Upper lobe of right lung (tissue), 1 donor: ENCODE measurements at regions not wholly inside any gene's neighbourhood (a gene's known extent, or its start where the extent isn't known, plus 50 kb on each side); places are given as distances from the start of the nearest gene placed in this dataset.
A peak's percentile ranks its signal among the peaks of the same experiment; 100 is the strongest.

Source experiments
- ATAC-seq: fragments of 200-7000 bp; cut with Tn5 transposase; one replicate; pipeline ENCODE4 v1.9.1; 2020; ENCODE audit warnings: mild to moderate bottlenecking, moderate library complexity
- DNase-seq: peaks from one replicate; pipeline ENCODE4 v3.0.0-alpha.2; 2020
- H3K27ac ChIP-seq: fragments of 200-600 bp; one replicate; pipeline ENCODE4 v1.8.0; 2022
- H3K27me3 ChIP-seq: fragments of 200-600 bp; one replicate; pipeline ENCODE4 v1.8.0; 2022; ENCODE audit warnings: mild to moderate bottlenecking
- H3K36me3 ChIP-seq: fragments of 200-600 bp; one replicate; pipeline ENCODE4 v1.8.0; 2022
- H3K4me1 ChIP-seq: fragments of 200-600 bp; one replicate; pipeline ENCODE4 v1.8.0; 2022
- H3K4me3 ChIP-seq: fragments of 200-600 bp; one replicate; pipeline ENCODE4 v1.8.0; 2022; ENCODE audit warnings: mild to moderate bottlenecking
- H3K9me3 ChIP-seq: fragments of 200-600 bp; one replicate; pipeline ENCODE4 v1.8.0; 2022
- intact Hi-C: fragments of 100-400 bp; cut with DNase I; formaldehyde crosslinking; loops from one replicate; pipeline ENCODE4 v1.11.0; 2022
- TF ChIP-seq, protein P1 (sequence below): fragments of 200-600 bp; IDR thresholded peaks from one replicate; pipeline ENCODE4 v1.8.0; 2022; ENCODE audit warnings: antibody characterized with exemption
- donor health status: DM: no; HTN: yes; CAD: no; lungs with severe emphysema.

DNA sequence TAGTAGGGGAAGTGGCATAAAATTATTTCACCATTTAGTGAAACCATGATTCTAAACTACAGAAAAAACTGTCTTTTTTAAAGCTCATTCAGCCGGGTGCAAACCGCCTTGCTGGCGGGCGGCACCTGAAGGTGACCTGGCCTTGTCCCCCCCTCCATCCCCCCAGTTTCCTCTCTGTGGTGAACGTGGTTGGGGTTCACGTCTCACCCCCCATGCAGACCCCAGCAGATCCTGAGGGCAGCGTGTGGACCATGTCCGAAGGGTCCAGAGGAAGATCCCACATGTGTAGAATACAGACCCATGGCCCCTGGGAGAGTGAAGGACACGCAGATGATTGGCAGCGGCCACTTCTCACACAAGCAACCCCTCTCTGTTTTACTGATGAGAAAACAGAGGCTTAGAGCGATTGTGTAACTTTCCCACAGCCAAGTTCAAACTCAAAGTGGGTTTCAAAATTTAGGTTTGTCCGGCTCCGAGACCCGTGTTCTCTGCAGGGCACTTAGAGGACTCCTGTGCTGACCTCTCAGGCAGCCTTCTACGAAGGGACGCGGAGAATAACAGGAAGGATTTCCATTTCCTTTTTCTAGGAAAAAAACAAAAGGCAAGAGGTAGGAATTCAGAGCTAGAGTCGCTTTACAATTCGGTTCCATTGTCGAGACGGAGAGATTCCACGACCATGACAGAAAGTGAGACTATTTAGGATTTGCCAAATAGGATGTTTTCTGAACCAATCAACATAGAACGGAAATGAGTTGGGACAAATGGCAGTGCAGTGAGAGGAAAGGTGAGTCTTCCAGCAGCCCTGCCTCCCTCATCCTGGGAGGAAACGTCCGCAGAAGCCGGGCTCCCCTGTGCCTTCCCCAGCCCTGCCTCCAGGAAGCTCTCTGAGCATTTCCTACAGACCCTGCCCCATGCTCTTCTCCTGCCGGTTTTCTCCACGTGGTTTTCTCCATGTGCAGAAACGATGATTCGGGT lies 67.6 kb upstream of the PITRM1 start:
- peak overlapping the region; percentile 19 for H3K4me3 ChIP-seq

GRCh38 chr10:3239066-3239919 lies 66.7 kb upstream of the PITRM1 start:
- H3K36me3 ChIP-seq: no peaks in the 10 kb centered on the region
- no peak overlapping the region for H3K4me3 ChIP-seq
- DNase-seq: peak; percentile 84
- no peaks in the 10 kb centered on the region for H3K27me3 ChIP-seq
- peak; percentile 87 for ATAC-seq
- no peaks in the 10 kb centered on the region for H3K9me3 ChIP-seq
- H3K4me1 ChIP-seq: peaks cover 7% of the 10 kb centered on the region
- intact Hi-C loops: no loop called here
- H3K27ac ChIP-seq: no peak overlapping the region
- TF ChIP-seq, protein P1, sequence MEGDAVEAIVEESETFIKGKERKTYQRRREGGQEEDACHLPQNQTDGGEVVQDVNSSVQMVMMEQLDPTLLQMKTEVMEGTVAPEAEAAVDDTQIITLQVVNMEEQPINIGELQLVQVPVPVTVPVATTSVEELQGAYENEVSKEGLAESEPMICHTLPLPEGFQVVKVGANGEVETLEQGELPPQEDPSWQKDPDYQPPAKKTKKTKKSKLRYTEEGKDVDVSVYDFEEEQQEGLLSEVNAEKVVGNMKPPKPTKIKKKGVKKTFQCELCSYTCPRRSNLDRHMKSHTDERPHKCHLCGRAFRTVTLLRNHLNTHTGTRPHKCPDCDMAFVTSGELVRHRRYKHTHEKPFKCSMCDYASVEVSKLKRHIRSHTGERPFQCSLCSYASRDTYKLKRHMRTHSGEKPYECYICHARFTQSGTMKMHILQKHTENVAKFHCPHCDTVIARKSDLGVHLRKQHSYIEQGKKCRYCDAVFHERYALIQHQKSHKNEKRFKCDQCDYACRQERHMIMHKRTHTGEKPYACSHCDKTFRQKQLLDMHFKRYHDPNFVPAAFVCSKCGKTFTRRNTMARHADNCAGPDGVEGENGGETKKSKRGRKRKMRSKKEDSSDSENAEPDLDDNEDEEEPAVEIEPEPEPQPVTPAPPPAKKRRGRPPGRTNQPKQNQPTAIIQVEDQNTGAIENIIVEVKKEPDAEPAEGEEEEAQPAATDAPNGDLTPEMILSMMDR: peak; percentile 93

More for the DNA sequence above, 67.6 kb upstream of the PITRM1 start:
- intact Hi-C loops: no loop called here
- Histone ChIP-seq H3K36me3 (no peaks in the 10 kb centered on the region), H3K27me3 (no peaks in the 10 kb centered on the region), H3K9me3 (no peaks in the 10 kb centered on the region), H3K27ac (no peak overlapping the region), H3K4me1 (peaks cover 7% of the 10 kb centered on the region)
- DNase-seq (no peak), ATAC-seq (no peak)
- TF ChIP-seq, protein P1: no peak

- ATAC-seq (no peak), DNase-seq (no peak)
- TF ChIP-seq, protein P1: no peak
- Histone ChIP-seq H3K27ac (no peak overlapping the region), H3K36me3 (no peaks in the 10 kb centered on the region), H3K4me1 (peaks cover 7% of the 10 kb centered on the region), H3K4me3 (no peak overlapping the region), H3K27me3 (no peaks in the 10 kb centered on the region), H3K9me3 (no peaks in the 10 kb centered on the region)
- intact Hi-C loops: no loop called here
Measured at GRCh38 chr10:3238115-3238871, 65.7 kb upstream of the PITRM1 start.

- ATAC-seq: no peak
- intact Hi-C loops: no loop called here
- DNase-seq: no peak
Measured at GRCh38 chr10:3237530-3237929, 64.9 kb upstream of the PITRM1 start.

More at GRCh38 chr10:3237530-3237929, 64.9 kb upstream of the PITRM1 start:
- H3K9me3 ChIP-seq: no peaks in the 10 kb centered on the region
- no peak overlapping the region for H3K4me3 ChIP-seq
- H3K4me1 ChIP-seq: peaks cover 7% of the 10 kb centered on the region
- H3K27me3 ChIP-seq: no peaks in the 10 kb centered on the region
- TF ChIP-seq, protein P1: no peak
- H3K36me3 ChIP-seq: no peaks in the 10 kb centered on the region
- no peak overlapping the region for H3K27ac ChIP-seq
